IMR-90 (cell line): ENCODE measurements at regions not wholly inside any gene's neighbourhood (a gene's known extent, or its start where the extent isn't known, plus 50 kb on each side); places are given as distances from the start of the nearest gene placed in this dataset.

Experiments used
- ATAC-seq: fragments of 200-7000 bp; cut with Tn5 transposase; 2 replicates; pipeline ENCODE4 v1.9.1; 2020; ENCODE audit warnings: low read depth, mild to moderate bottlenecking, moderate library complexity
- BruUV-seq: library from RNA; stranded (reverse); fragments of 400-500 nt; replicated peaks from 2 replicates; lab custom pipeline; 2021; lab: Mats Ljungman, UMichigan
- CTCF ChIA-PET: fragments of 300-600 bp; formaldehyde crosslinking; extraction: SDS; loops from one replicate; lab custom pipeline; 2021; ENCODE audit warnings: antibody characterized with exemption; lab: Yijun Ruan, JAX
- POLR2A ChIA-PET: fragments of 300-600 bp; sonication (Branson Sonifier 250); formaldehyde crosslinking; loops from one replicate; lab custom pipeline; 2022; ENCODE audit warnings: antibody characterized with exemption; ENCODE audit not compliant: unreplicated experiment; lab: Charles Lee
- DNase-seq: peaks from one replicate; pipeline ENCODE4 v3.0.0; 2013
- H2AFZ ChIP-seq: replicated peaks from 2 replicates; pipeline ENCODE3; 2013; ENCODE audit warnings: low read length, mild to moderate bottlenecking; ENCODE audit not compliant: poor library complexity
- H2AK5ac ChIP-seq: 2 replicates; pipeline ENCODE4 v1.6.1; 2013; ENCODE audit warnings: low read depth, low read length, inconsistent platforms
- H2AK9ac ChIP-seq: replicated peaks from 2 replicates; pipeline ENCODE3; 2013; ENCODE audit warnings: mild to moderate bottlenecking, low read depth, low read length, moderate library complexity; ENCODE audit not compliant: poor library complexity
- H2BK120ac ChIP-seq: 2 replicates; pipeline ENCODE4 v1.6.1; 2013; ENCODE audit warnings: low read depth, low read length, inconsistent platforms
- H2BK15ac ChIP-seq: 3 replicates; pipeline ENCODE4 v1.6.1; 2013; ENCODE audit warnings: low read depth, low read length, inconsistent platforms
- H2BK20ac ChIP-seq: 2 replicates; pipeline ENCODE4 v1.6.1; 2013; ENCODE audit warnings: low read depth, mild to moderate bottlenecking, inconsistent platforms, low read length, moderate library complexity
- H2BK5ac ChIP-seq: 2 replicates; pipeline ENCODE4 v1.6.1; 2013; ENCODE audit warnings: mild to moderate bottlenecking, low read depth, low read length, inconsistent platforms; ENCODE audit not compliant: poor library complexity, severe bottlenecking
- H3K14ac ChIP-seq: replicated peaks from 2 replicates; pipeline ENCODE4 v1.6.1; 2013; ENCODE audit warnings: low read depth, low read length, inconsistent platforms
- H3K18ac ChIP-seq: 2 replicates; pipeline ENCODE4 v1.6.1; 2013; ENCODE audit warnings: low read depth, low read length, control low read depth
- H3K23ac ChIP-seq: 2 replicates; pipeline ENCODE4 v1.6.1; 2013; ENCODE audit warnings: low read depth, low read length, inconsistent platforms
- H3K27ac ChIP-seq: 2 replicates; pipeline ENCODE4 v1.5.1; 2013; ENCODE audit warnings: mild to moderate bottlenecking, control low read depth, low read length; ENCODE audit not compliant: insufficient read depth
- H3K27me3 ChIP-seq: 2 replicates; pipeline ENCODE4 v1.6.1; 2013; ENCODE audit warnings: low read length; ENCODE audit not compliant: control insufficient read depth, insufficient read depth
- H3K36me3 ChIP-seq: 2 replicates; pipeline ENCODE4 v1.6.1; 2013; ENCODE audit warnings: low read length, mixed read lengths; ENCODE audit not compliant: control insufficient read depth, insufficient read depth
- H3K4ac ChIP-seq: 2 replicates; pipeline ENCODE4 v1.6.1; 2013; ENCODE audit warnings: low read depth, low read length, inconsistent platforms
- H3K4me1 ChIP-seq: 2 replicates; pipeline ENCODE4 v1.6.1; 2013; ENCODE audit warnings: low read length, mixed read lengths; ENCODE audit not compliant: control insufficient read depth, insufficient read depth
- H3K4me2 ChIP-seq: 2 replicates; pipeline ENCODE4 v1.6.1; 2013; ENCODE audit warnings: low read depth, mild to moderate bottlenecking, control low read depth, low read length, moderate library complexity
- H3K4me3 ChIP-seq: 2 replicates; pipeline ENCODE4 v1.5.1; 2013; ENCODE audit warnings: low read depth, mild to moderate bottlenecking, control low read depth, low read length, moderate library complexity; ENCODE audit not compliant: insufficient read depth
- H3K56ac ChIP-seq: 2 replicates; pipeline ENCODE4 v1.6.1; 2013; ENCODE audit warnings: low read length, inconsistent platforms; ENCODE audit not compliant: insufficient read depth; ENCODE audit errors: extremely low read depth
- H3K79me1 ChIP-seq, 2 experiments: 2 replicates each; pipeline ENCODE4 v1.6.1; 2013; ENCODE audit warnings: low read length in 2 of 2, inconsistent platforms in 1 of 2, low read depth in 1 of 2
- H3K9ac ChIP-seq: 2 replicates; pipeline ENCODE4 v1.6.1; 2013; ENCODE audit warnings: low read depth, low read length, control low read depth
- H3K9me1 ChIP-seq: 2 replicates; pipeline ENCODE4 v1.6.1; 2013; ENCODE audit warnings: low read length, inconsistent platforms; ENCODE audit not compliant: insufficient read depth
- H3K9me3 ChIP-seq: 2 replicates; pipeline ENCODE4 v1.6.1; 2013; ENCODE audit warnings: low read length; ENCODE audit not compliant: control insufficient read depth, insufficient read depth
- H4K20me1 ChIP-seq: 2 replicates; pipeline ENCODE4 v1.6.1; 2013; ENCODE audit warnings: low read length, inconsistent platforms; ENCODE audit not compliant: insufficient read depth
- H4K5ac ChIP-seq: 2 replicates; pipeline ENCODE4 v1.6.1; 2013; ENCODE audit warnings: mild to moderate bottlenecking, low read depth, low read length, control low read depth
- H4K8ac ChIP-seq, 2 experiments: 2 replicates each; pipeline ENCODE4 v1.6.1; 2013; ENCODE audit warnings: low read depth in 2 of 2, low read length in 2 of 2, control low read depth in 1 of 2, inconsistent platforms in 1 of 2
- H4K91ac ChIP-seq: 2 replicates; pipeline ENCODE4 v1.6.1; 2013; ENCODE audit warnings: low read depth, low read length, inconsistent platforms; ENCODE audit not compliant: insufficient read depth
- CEBPB ChIP-seq: IDR thresholded peaks from 2 replicates; pipeline ENCODE4 v1.6.1; 2012; ENCODE audit warnings: low read depth, low read length, improper control_type of control experiment
- WGBS, 2 experiments: methylation state at CpG; one replicate each; pipeline versions ENCODE4 v1.1.5 to v1.1.7; 2013; ENCODE audit warnings: missing lambda C conversion rate in 2 of 2; ENCODE audit not compliant: insufficient read length in 1 of 2; ENCODE audit errors: extremely low coverage in 2 of 2; 5-methylcytosine and 5-hydroxymethylcytosine counted together
- dilution Hi-C: fragments of 300-500 bp; cut with HindIII; formaldehyde crosslinking; loops from one replicate; pipeline ENCODE4 v1.14.3; 2018; ENCODE audit warnings: low sequenced_read_pairs; ENCODE audit not compliant: unreplicated experiment
- in situ Hi-C: fragments of 300-500 bp; cut with MboI; formaldehyde crosslinking; loops from 3 replicates; pipeline ENCODE4 v1.14.3; 2019; ENCODE audit warnings: low sequenced_read_pairs, inconsistent platforms, mixed read lengths
- intact Hi-C: fragments of 100-400 bp; cut with micrococcal nuclease; formaldehyde crosslinking; loops from 2 replicates; pipeline ENCODE4 v1.10.0; 2022
- TF ChIP-seq, protein P1 (sequence below): conservative IDR thresholded peaks from 2 replicates; pipeline ENCODE4 v1.5.1; 2012; ENCODE audit warnings: mild to moderate bottlenecking, low read depth, low read length, improper control_type of control experiment
- TF ChIP-seq, protein P2 (sequence below): fragments of 150-350 bp; IDR thresholded peaks from 2 replicates; pipeline ENCODE4 v1.6.1; 2016; ENCODE audit warnings: low read depth, mild to moderate bottlenecking, low read length, moderate library complexity, borderline replicate concordance

DNA sequence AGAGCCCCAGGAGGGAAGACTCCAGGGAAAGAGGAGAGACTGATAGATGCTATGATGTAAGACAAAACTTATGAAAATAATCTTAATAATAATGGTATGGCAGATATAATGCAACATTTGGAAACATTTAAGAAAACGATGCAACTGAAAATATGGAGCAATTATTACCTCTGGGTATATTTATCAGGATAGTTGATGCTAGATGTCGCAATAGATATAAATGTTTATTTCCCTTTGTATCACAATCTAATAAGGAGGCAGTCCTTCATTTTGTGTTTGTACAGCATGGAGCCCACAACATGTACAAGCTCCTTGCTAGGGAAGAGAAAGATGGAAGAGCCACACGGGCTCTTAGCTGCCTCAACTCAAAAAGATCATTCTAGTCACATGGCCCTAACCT is 101.1 kb upstream of the TMEM132E start:
- Histone ChIP-seq H2BK120ac (no peak overlapping the region), H4K91ac (no peak overlapping the region), H3K23ac (no peak overlapping the region), H2BK15ac (no peak overlapping the region), H3K4me3 (no peak overlapping the region), H3K4me1 (no peaks in the 10 kb centered on the region), H3K9ac (no peak overlapping the region), H3K9me1 (no peaks in the 10 kb centered on the region; the same call in 1 of the 2 replicates), H3K56ac (no peak overlapping the region), H3K79me1 (no peaks in the 10 kb centered on the region), H2AFZ (no peak overlapping the region), H3K4ac (no peak overlapping the region), H2AK5ac (no peak overlapping the region), H3K4me2 (no peak overlapping the region), H3K36me3 (no peaks in the 10 kb centered on the region), H4K20me1 (no peaks in the 10 kb centered on the region), H2BK5ac (no peak overlapping the region), H3K27ac (no peak overlapping the region), H2BK20ac (no peak overlapping the region), H4K8ac (no peak overlapping the region), H3K27me3 (no peaks in the 10 kb centered on the region), H2AK9ac (no peak overlapping the region), H3K18ac (no peak overlapping the region), H3K14ac (no peak overlapping the region), H3K9me3 (no peaks in the 10 kb centered on the region), H4K5ac (no peak overlapping the region)
- CTCF ChIA-PET = no interaction called here
- no CpG with 5 or more reads among the region's 3 CpGs for WGBS, 2 experiments
- dilution Hi-C loops (no loop called here), intact Hi-C loops (no loop called here), in situ Hi-C loops (no loop called here)
- DNase-seq (no peak), ATAC-seq (no peak)
- no TSS peak for BruUV-seq
- peak; percentile 64 for TF ChIP-seq CEBPB
- TF ChIP-seq, protein P1, sequence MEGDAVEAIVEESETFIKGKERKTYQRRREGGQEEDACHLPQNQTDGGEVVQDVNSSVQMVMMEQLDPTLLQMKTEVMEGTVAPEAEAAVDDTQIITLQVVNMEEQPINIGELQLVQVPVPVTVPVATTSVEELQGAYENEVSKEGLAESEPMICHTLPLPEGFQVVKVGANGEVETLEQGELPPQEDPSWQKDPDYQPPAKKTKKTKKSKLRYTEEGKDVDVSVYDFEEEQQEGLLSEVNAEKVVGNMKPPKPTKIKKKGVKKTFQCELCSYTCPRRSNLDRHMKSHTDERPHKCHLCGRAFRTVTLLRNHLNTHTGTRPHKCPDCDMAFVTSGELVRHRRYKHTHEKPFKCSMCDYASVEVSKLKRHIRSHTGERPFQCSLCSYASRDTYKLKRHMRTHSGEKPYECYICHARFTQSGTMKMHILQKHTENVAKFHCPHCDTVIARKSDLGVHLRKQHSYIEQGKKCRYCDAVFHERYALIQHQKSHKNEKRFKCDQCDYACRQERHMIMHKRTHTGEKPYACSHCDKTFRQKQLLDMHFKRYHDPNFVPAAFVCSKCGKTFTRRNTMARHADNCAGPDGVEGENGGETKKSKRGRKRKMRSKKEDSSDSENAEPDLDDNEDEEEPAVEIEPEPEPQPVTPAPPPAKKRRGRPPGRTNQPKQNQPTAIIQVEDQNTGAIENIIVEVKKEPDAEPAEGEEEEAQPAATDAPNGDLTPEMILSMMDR = no peak
- TF ChIP-seq, protein P2, sequence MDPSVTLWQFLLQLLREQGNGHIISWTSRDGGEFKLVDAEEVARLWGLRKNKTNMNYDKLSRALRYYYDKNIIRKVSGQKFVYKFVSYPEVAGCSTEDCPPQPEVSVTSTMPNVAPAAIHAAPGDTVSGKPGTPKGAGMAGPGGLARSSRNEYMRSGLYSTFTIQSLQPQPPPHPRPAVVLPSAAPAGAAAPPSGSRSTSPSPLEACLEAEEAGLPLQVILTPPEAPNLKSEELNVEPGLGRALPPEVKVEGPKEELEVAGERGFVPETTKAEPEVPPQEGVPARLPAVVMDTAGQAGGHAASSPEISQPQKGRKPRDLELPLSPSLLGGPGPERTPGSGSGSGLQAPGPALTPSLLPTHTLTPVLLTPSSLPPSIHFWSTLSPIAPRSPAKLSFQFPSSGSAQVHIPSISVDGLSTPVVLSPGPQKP = no peak
- POLR2A ChIA-PET = no interaction called here
